ENCODE measurements at regions not wholly inside any gene's neighbourhood (a gene's known extent, or its start where the extent isn't known, plus 50 kb on each side); places are given as distances from the start of the nearest gene placed in this dataset.

GRCh38 chr10:107474650-107475049, 310.1 kb upstream of the SORCS1 start:
- CTCF ChIA-PET, result no interaction called here
- H3K27me3 ChIP-seq (ENCODE audit: control insufficient read depth, insufficient read depth, low read length), result no peaks in the 10 kb centered on the region
- H3K4me3 ChIP-seq (ENCODE audit: low read depth, low read length), result no peak overlapping the region
- H3K9me3 ChIP-seq (ENCODE audit: control insufficient read depth, insufficient read depth, low read length), result peaks cover 8% of the 10 kb centered on the region
- no peak for DNase-seq (ENCODE audit: low read depth, low spot score)
- no peak for TF ChIP-seq CTCF (IDR thresholded peaks at IDR 0.05; ENCODE audit: low read depth, low read length)
- H3K27ac ChIP-seq (ENCODE audit: low read depth, low read length), result no peak overlapping the region
- POLR2A ChIA-PET, result no interaction called here

GRCh38 chr10:107473225-107473624, 308.7 kb upstream of the SORCS1 start:
- H3K27ac ChIP-seq (ENCODE audit: low read depth, low read length), result no peak overlapping the region
- POLR2A ChIA-PET, result no interaction called here

GRCh38 chr10:107471911-107472310, 307.4 kb upstream of the SORCS1 start:
- TF ChIP-seq CTCF (IDR thresholded peaks at IDR 0.05; ENCODE audit: low read depth, low read length), result no peak
- H3K27me3 ChIP-seq (ENCODE audit: control insufficient read depth, insufficient read depth, low read length), result no peaks in the 10 kb centered on the region
- POLR2A ChIA-PET, result no interaction called here
- no peak overlapping the region for H3K4me3 ChIP-seq (ENCODE audit: low read depth, low read length)
- H3K9me3 ChIP-seq (ENCODE audit: control insufficient read depth, insufficient read depth, low read length), result peaks cover 5% of the 10 kb centered on the region
- H3K27ac ChIP-seq (ENCODE audit: low read depth, low read length), result no peak overlapping the region
- CTCF ChIA-PET, result no interaction called here
- no peak for DNase-seq (ENCODE audit: low read depth, low spot score)

More at GRCh38 chr10:107473225-107473624, 308.7 kb upstream of the SORCS1 start:
- CTCF ChIA-PET, result no interaction called here
- Histone ChIP-seq H3K27me3 (ENCODE audit: control insufficient read depth, insufficient read depth, low read length) (no peaks in the 10 kb centered on the region), H3K4me3 (ENCODE audit: low read depth, low read length) (no peak overlapping the region), H3K9me3 (ENCODE audit: control insufficient read depth, insufficient read depth, low read length) (peaks cover 5% of the 10 kb centered on the region)
- DNase-seq (ENCODE audit: low read depth, low spot score), result no peak
- no peak for TF ChIP-seq CTCF (IDR thresholded peaks at IDR 0.05; ENCODE audit: low read depth, low read length)

- Histone ChIP-seq H3K27me3 (ENCODE audit: control insufficient read depth, insufficient read depth, low read length) (no peaks in the 10 kb centered on the region), H3K9me3 (ENCODE audit: control insufficient read depth, insufficient read depth, low read length) (peaks cover 4% of the 10 kb centered on the region; the same call in 1 of the 2 replicates), H3K4me3 (ENCODE audit: low read depth, low read length) (no peak overlapping the region), H3K27ac (ENCODE audit: low read depth, low read length) (no peak overlapping the region)
- POLR2A ChIA-PET, result no interaction called here
- DNase-seq (ENCODE audit: low read depth, low spot score), result no peak
- no peak for TF ChIP-seq CTCF (IDR thresholded peaks at IDR 0.05; ENCODE audit: low read depth, low read length)
- CTCF ChIA-PET, result no interaction called here
Observed at GRCh38 chr10:107453561-107453960, 289.1 kb upstream of the SORCS1 start.

- CTCF ChIA-PET, result no interaction called here
- DNase-seq (ENCODE audit: low read depth, low spot score), result no peak
- TF ChIP-seq CTCF (IDR thresholded peaks at IDR 0.05; ENCODE audit: low read depth, low read length), result no peak
Observed at GRCh38 chr10:107451047-107451446, 286.5 kb upstream of the SORCS1 start.

More at GRCh38 chr10:107451047-107451446, 286.5 kb upstream of the SORCS1 start:
- no peaks in the 10 kb centered on the region for H3K9me3 ChIP-seq (ENCODE audit: control insufficient read depth, insufficient read depth, low read length)
- POLR2A ChIA-PET, result no interaction called here
- no peak overlapping the region for H3K4me3 ChIP-seq (ENCODE audit: low read depth, low read length)
- H3K27me3 ChIP-seq (ENCODE audit: control insufficient read depth, insufficient read depth, low read length), result no peaks in the 10 kb centered on the region
- no peak overlapping the region for H3K27ac ChIP-seq (ENCODE audit: low read depth, low read length)
